ENCODE measurements at regions not wholly inside any gene's neighbourhood (a gene's known extent, or its start where the extent isn't known, plus 50 kb on each side); places are given as distances from the start of the nearest gene placed in this dataset.

- WGBS (ENCODE audit: low lambda C conversion rate) = 76% methylated on average over 6 of the region's 6 CpGs
- H3K9me2 ChIP-seq = no peaks in the 10 kb centered on the region
- H3K79me2 ChIP-seq (ENCODE audit: insufficient read depth) = no peaks in the 10 kb centered on the region
- no peak overlapping the region for H2AFZ ChIP-seq (ENCODE audit: low read depth)
- no peaks in the 10 kb centered on the region for H3K27me3 ChIP-seq (ENCODE audit: insufficient read depth)
- DNase-seq = no peak
- ChIA-PET POLR2A (no interaction called here), CTCF (interaction anchor here (1.9 kb wide), 1 partner anchor 137 kb away, joined by 6 read pairs; no protein-coding TSS in a partner anchor)
- no peak overlapping the region for H3K9ac ChIP-seq
- no peak overlapping the region for H3K4me2 ChIP-seq
- no peaks in the 10 kb centered on the region for H3K36me3 ChIP-seq (replicated peaks in 1 of 2; ENCODE audit: control insufficient read depth in 1 of 2, insufficient read depth in 2 of 2, low read length in 1 of 2)
- H3K4me1 ChIP-seq (ENCODE audit: control insufficient read depth in 1 of 2, insufficient read depth in 2 of 2, low read depth in 1 of 2, low read length in 1 of 2) = no peaks in the 10 kb centered on the region; a peak in 1 of 4 replicates
- no peak overlapping the region for H3K4me3 ChIP-seq (ENCODE audit: low read depth in 2 of 2, low read length in 1 of 2)
- TF ChIP-seq, protein P1, sequence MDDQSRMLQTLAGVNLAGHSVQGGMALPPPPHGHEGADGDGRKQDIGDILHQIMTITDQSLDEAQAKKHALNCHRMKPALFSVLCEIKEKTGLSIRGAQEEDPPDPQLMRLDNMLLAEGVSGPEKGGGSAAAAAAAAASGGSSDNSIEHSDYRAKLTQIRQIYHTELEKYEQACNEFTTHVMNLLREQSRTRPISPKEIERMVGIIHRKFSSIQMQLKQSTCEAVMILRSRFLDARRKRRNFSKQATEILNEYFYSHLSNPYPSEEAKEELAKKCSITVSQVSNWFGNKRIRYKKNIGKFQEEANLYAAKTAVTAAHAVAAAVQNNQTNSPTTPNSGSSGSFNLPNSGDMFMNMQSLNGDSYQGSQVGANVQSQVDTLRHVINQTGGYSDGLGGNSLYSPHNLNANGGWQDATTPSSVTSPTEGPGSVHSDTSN (IDR thresholded peaks at IDR 0.05) = no peak
- no peak for TF ChIP-seq GATA2 (CRISPR knock-in tag; IDR thresholded peaks at IDR 0.05)
- TF ChIP-seq EP300 (IDR thresholded peaks at IDR 0.05; ENCODE audit: borderline replicate concordance in 1 of 2, low read depth in 1 of 2, low read length in 1 of 2) = no peak
- no peak for TF ChIP-seq EZH2phosphoT487 (IDR thresholded peaks at IDR 0.05; ENCODE audit: borderline replicate concordance, low read depth)
- TF ChIP-seq TEAD4 (IDR thresholded peaks at IDR 0.05; ENCODE audit: borderline replicate concordance, insufficient read depth) = no peak
- TF ChIP-seq, protein P2, sequence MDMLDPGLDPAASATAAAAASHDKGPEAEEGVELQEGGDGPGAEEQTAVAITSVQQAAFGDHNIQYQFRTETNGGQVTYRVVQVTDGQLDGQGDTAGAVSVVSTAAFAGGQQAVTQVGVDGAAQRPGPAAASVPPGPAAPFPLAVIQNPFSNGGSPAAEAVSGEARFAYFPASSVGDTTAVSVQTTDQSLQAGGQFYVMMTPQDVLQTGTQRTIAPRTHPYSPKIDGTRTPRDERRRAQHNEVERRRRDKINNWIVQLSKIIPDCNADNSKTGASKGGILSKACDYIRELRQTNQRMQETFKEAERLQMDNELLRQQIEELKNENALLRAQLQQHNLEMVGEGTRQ (IDR thresholded peaks at IDR 0.05; ENCODE audit: borderline replicate concordance, low read depth, low read length) = no peak
- no peak for TF ChIP-seq USF1 (IDR thresholded peaks at IDR 0.05; ENCODE audit: borderline replicate concordance, low read depth)
- TF ChIP-seq, protein P3, sequence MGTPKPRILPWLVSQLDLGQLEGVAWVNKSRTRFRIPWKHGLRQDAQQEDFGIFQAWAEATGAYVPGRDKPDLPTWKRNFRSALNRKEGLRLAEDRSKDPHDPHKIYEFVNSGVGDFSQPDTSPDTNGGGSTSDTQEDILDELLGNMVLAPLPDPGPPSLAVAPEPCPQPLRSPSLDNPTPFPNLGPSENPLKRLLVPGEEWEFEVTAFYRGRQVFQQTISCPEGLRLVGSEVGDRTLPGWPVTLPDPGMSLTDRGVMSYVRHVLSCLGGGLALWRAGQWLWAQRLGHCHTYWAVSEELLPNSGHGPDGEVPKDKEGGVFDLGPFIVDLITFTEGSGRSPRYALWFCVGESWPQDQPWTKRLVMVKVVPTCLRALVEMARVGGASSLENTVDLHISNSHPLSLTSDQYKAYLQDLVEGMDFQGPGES (IDR thresholded peaks at IDR 0.05; ENCODE audit: low read depth, low read length) = no peak
- TF ChIP-seq TCF12 (IDR thresholded peaks at IDR 0.05) = no peak
- no peak for TF ChIP-seq RXRA (IDR thresholded peaks at IDR 0.05; ENCODE audit: borderline replicate concordance, low read depth)
- TF ChIP-seq, protein P4, sequence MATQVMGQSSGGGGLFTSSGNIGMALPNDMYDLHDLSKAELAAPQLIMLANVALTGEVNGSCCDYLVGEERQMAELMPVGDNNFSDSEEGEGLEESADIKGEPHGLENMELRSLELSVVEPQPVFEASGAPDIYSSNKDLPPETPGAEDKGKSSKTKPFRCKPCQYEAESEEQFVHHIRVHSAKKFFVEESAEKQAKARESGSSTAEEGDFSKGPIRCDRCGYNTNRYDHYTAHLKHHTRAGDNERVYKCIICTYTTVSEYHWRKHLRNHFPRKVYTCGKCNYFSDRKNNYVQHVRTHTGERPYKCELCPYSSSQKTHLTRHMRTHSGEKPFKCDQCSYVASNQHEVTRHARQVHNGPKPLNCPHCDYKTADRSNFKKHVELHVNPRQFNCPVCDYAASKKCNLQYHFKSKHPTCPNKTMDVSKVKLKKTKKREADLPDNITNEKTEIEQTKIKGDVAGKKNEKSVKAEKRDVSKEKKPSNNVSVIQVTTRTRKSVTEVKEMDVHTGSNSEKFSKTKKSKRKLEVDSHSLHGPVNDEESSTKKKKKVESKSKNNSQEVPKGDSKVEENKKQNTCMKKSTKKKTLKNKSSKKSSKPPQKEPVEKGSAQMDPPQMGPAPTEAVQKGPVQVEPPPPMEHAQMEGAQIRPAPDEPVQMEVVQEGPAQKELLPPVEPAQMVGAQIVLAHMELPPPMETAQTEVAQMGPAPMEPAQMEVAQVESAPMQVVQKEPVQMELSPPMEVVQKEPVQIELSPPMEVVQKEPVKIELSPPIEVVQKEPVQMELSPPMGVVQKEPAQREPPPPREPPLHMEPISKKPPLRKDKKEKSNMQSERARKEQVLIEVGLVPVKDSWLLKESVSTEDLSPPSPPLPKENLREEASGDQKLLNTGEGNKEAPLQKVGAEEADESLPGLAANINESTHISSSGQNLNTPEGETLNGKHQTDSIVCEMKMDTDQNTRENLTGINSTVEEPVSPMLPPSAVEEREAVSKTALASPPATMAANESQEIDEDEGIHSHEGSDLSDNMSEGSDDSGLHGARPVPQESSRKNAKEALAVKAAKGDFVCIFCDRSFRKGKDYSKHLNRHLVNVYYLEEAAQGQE (IDR thresholded peaks at IDR 0.05; ENCODE audit: low read depth, low read length) = no peak
- no peak for TF ChIP-seq SMC3 (IDR thresholded peaks at IDR 0.05; ENCODE audit: low read depth, low read length)
- no peak for TF ChIP-seq JUND (IDR thresholded peaks at IDR 0.05)
- no peaks in the 10 kb centered on the region for H3F3A ChIP-seq (replicated peaks; ENCODE audit: insufficient read depth)
- H4K20me1 ChIP-seq (ENCODE audit: insufficient read depth) = no peaks in the 10 kb centered on the region
- H3K9me3 ChIP-seq = no peaks in the 10 kb centered on the region
- no peak overlapping the region for H3K27ac ChIP-seq (ENCODE audit: low read depth in 2 of 2, low read length in 1 of 2)
Observed at GRCh38 chr2:238507836-238508235, 81.1 kb downstream of the ASB1 start.

Measured in SK-N-SH (cell line).